HUES48 (cell line): ENCODE measurements at regions not wholly inside any gene's neighbourhood (a gene's known extent, or its start where the extent isn't known, plus 50 kb on each side); places are given as distances from the start of the nearest gene placed in this dataset.
"Not testable (repeated sequence)": the region's sequence is repeated elsewhere in the genome, so short reads cannot be mapped to it uniquely, and the experiment has no call there.

Experiments
- H3K27ac ChIP-seq: one replicate; pipeline ENCODE4 v1.7.0; 2013; ENCODE audit warnings: low read depth, low read length, inconsistent platforms
- H3K27me3 ChIP-seq: 2 replicates; pipeline ENCODE4 v1.6.1; 2013; ENCODE audit warnings: mild to moderate bottlenecking, low read length; ENCODE audit not compliant: control insufficient read depth, insufficient read depth
- H3K36me3 ChIP-seq: 2 replicates; pipeline ENCODE4 v1.6.1; 2013; ENCODE audit warnings: low read length; ENCODE audit not compliant: control insufficient read depth, insufficient read depth
- H3K4me1 ChIP-seq: 2 replicates; pipeline ENCODE4 v1.6.1; 2013; ENCODE audit warnings: mild to moderate bottlenecking, low read length; ENCODE audit not compliant: control insufficient read depth, insufficient read depth
- H3K4me3 ChIP-seq: 2 replicates; pipeline ENCODE4 v1.5.1; 2013; ENCODE audit warnings: mild to moderate bottlenecking, low read depth, low read length
- H3K9ac ChIP-seq: 2 replicates; pipeline ENCODE4 v1.6.1; 2013; ENCODE audit warnings: mild to moderate bottlenecking, low read depth, low read length, moderate library complexity
- H3K9me3 ChIP-seq: 2 replicates; pipeline ENCODE4 v1.6.1; 2013; ENCODE audit warnings: low read length; ENCODE audit not compliant: control insufficient read depth, insufficient read depth

GRCh38 chr3:124363476-124363875, 366.8 kb upstream of the UMPS start:
- H3K4me1 ChIP-seq, result peaks cover 16% of the 10 kb centered on the region
- no peak overlapping the region for H3K4me3 ChIP-seq
- H3K9ac ChIP-seq, result no peak overlapping the region
- H3K27ac ChIP-seq, result no peak overlapping the region
- no peaks in the 10 kb centered on the region for H3K36me3 ChIP-seq
- no peaks in the 10 kb centered on the region for H3K9me3 ChIP-seq
- no peaks in the 10 kb centered on the region for H3K27me3 ChIP-seq

DNA sequence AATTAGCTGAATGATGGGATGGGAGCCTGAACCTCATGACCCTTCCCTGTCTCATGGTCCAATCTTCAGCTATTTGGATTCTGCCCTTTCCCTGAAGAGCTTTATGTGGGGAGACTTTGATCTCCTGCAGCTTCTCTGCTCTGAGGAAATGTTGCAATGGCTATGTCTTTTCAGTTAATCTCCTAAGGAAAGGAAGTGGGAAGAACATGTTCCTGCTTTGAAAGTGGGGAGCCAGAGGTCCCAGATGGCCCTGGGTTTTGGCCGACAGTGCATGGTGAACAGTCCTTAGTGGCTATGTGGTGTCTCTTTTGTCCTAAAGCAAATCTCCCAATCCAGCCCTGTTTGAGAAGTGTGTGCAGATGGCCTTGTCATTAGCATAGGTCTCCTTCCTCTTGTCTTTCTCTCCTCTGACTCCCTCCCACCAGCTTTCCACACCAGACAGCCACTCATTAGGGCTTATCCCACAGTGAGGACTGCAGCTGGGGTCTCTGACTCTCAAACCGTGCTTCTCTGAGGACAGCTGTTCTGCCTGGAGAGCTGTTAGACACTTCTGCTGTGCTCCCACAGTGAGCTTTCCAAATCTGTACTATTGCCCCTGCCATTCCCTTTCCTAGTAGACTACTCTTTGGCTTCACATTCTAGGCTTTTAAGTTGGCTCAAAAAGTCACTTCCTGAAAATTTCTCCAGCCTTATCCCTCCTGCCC, 365.8 kb upstream of the UMPS start:
- Histone ChIP-seq H3K4me1 (peaks cover 16% of the 10 kb centered on the region), H3K27ac (no peak overlapping the region), H3K36me3 (no peaks in the 10 kb centered on the region), H3K9me3 (no peaks in the 10 kb centered on the region), H3K9ac (no peak overlapping the region), H3K4me3 (no peak overlapping the region), H3K27me3 (no peaks in the 10 kb centered on the region)

GRCh38 chr3:124366655-124367054, 363.6 kb upstream of the UMPS start:
- H3K27ac ChIP-seq, H3K9ac ChIP-seq, H3K4me1 ChIP-seq, H3K4me3 ChIP-seq, H3K9me3 ChIP-seq, H3K27me3 ChIP-seq, H3K36me3 ChIP-seq: not testable (repeated sequence)

- Histone ChIP-seq H3K27me3 (no peaks in the 10 kb centered on the region), H3K4me3 (no peak overlapping the region), H3K9ac (no peak overlapping the region), H3K36me3 (no peaks in the 10 kb centered on the region), H3K27ac (no peak overlapping the region), H3K9me3 (no peaks in the 10 kb centered on the region), H3K4me1 (peaks cover 13% of the 10 kb centered on the region)
These were observed 357.5 kb upstream of the UMPS start for GRCh38 chr3:124372775-124373174.

DNA sequence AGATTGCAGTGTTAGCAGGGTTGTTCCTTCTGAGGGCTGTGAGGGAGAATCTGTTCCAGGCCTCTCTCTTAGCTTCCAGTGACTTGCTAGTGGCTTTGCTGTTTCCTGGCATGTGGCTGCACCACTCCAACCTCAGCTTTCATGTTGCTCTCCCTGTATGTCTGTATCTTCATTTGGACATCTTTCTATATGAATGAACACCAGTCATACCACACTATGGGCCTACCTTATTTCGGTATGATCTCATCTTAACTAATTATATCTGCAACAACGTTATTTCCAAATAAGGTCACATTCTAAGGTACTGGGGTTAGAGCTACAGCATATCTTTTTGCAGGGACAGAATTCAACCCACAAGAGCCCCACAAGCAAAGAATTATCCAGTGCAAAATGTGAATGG, 356.7 kb upstream of the UMPS start:
- Histone ChIP-seq H3K4me1 (peaks cover 13% of the 10 kb centered on the region), H3K9me3 (no peaks in the 10 kb centered on the region), H3K4me3 (no peak overlapping the region), H3K9ac (no peak overlapping the region), H3K27ac (no peak overlapping the region), H3K27me3 (no peaks in the 10 kb centered on the region), H3K36me3 (no peaks in the 10 kb centered on the region)

GRCh38 chr3:124374583-124374982, 355.7 kb upstream of the UMPS start:
- Histone ChIP-seq H3K27ac (no peak overlapping the region), H3K4me3 (no peak overlapping the region), H3K9ac (no peak overlapping the region), H3K36me3 (no peaks in the 10 kb centered on the region), H3K27me3 (no peaks in the 10 kb centered on the region), H3K9me3 (no peaks in the 10 kb centered on the region), H3K4me1 (peaks cover 17% of the 10 kb centered on the region)

GRCh38 chr3:124381575-124382333, 348.5 kb upstream of the UMPS start:
- Histone ChIP-seq H3K4me3 (no peak overlapping the region), H3K4me1 (peaks cover 16% of the 10 kb centered on the region), H3K9ac (no peak overlapping the region), H3K36me3 (no peaks in the 10 kb centered on the region), H3K27ac (no peak overlapping the region), H3K9me3 (no peaks in the 10 kb centered on the region), H3K27me3 (no peaks in the 10 kb centered on the region)

DNA sequence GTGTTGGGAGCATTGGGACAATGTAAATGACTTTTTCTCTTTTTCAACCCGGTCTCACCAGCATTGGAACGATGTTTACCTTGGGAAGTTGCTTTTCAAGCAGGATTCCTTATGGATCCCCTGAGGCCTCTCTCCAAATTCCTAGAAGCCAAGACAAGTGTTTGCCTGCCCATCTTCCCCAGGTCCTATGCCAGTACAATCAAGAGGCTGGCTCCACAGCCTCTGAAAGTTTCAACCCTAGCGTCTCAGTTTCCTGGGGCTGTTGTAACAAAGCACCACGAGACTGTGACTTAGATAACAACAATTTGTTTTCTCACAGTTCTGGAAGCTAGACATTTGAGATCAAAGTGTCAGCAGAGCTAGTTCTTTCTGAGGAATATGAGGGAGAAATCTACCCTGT, 347.2 kb upstream of the UMPS start:
- Histone ChIP-seq H3K36me3 (no peaks in the 10 kb centered on the region), H3K9ac (no peak overlapping the region), H3K4me1 (peaks cover 15% of the 10 kb centered on the region), H3K27ac (no peak overlapping the region), H3K27me3 (no peaks in the 10 kb centered on the region), H3K9me3 (no peaks in the 10 kb centered on the region), H3K4me3 (no peak overlapping the region)

GRCh38 chr3:124383846-124384466, 346.3 kb upstream of the UMPS start:
- no peaks in the 10 kb centered on the region for H3K36me3 ChIP-seq
- H3K4me1 ChIP-seq, result peaks cover 15% of the 10 kb centered on the region
- H3K27ac ChIP-seq, result no peak overlapping the region
- H3K9me3 ChIP-seq, result no peaks in the 10 kb centered on the region
- H3K4me3 ChIP-seq, result no peak overlapping the region
- H3K9ac ChIP-seq, result no peak overlapping the region
- H3K27me3 ChIP-seq, result no peaks in the 10 kb centered on the region

GRCh38 chr3:124384527-124384926, 345.7 kb upstream of the UMPS start:
- no peaks in the 10 kb centered on the region for H3K36me3 ChIP-seq
- H3K4me3 ChIP-seq, result no peak overlapping the region
- no peaks in the 10 kb centered on the region for H3K27me3 ChIP-seq

GRCh38 chr3:124385996-124386395, 344.3 kb upstream of the UMPS start:
- Histone ChIP-seq H3K9ac (no peak overlapping the region), H3K9me3 (no peaks in the 10 kb centered on the region), H3K27me3 (no peaks in the 10 kb centered on the region), H3K36me3 (no peaks in the 10 kb centered on the region), H3K4me3 (no peak overlapping the region), H3K4me1 (0 out of 2 replicates have a peak, but pooled peaks cover 5% of the 10 kb centered on the region), H3K27ac (no peak overlapping the region)

More at GRCh38 chr3:124384527-124384926, 345.7 kb upstream of the UMPS start:
- peaks cover 12% of the 10 kb centered on the region for H3K4me1 ChIP-seq
- no peak overlapping the region for H3K27ac ChIP-seq
- H3K9ac ChIP-seq, result no peak overlapping the region
- H3K9me3 ChIP-seq, result no peaks in the 10 kb centered on the region
